Hematopoietic multipotent progenitor cell treated with erythropoietin and hydrocortisone succinate and interleukin-3 and kit ligand, for 17 days (in vitro differentiated cells): ENCODE measurements at regions not wholly inside any gene's neighbourhood (a gene's known extent, or its start where the extent isn't known, plus 50 kb on each side); places are given as distances from the start of the nearest gene placed in this dataset.

Source experiments
- DNase-seq: peaks from one replicate; pipeline ENCODE4 v3.0.0-alpha.2; 2015; ENCODE audit warnings: low spot score

DNA sequence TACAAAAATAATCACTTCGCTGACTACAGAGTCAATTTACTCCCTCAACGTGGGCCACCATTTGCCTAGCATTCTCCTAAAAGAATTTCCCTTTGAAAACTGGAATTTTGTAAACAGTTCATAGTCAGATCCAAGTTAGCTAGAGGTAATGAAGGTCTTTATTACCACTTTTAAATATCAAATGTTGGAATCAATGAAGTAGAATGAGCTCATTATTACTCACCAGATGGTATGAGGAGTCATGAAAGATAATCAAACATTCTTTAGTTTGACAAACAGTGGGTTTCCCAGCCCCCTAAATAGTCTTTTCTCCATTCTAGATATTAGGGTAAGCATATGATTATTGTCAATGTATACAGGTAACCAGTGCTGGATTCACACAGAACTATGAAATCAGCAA is 455.7 kb upstream of the THBS1 start:
- DNase-seq: no peak

DNA sequence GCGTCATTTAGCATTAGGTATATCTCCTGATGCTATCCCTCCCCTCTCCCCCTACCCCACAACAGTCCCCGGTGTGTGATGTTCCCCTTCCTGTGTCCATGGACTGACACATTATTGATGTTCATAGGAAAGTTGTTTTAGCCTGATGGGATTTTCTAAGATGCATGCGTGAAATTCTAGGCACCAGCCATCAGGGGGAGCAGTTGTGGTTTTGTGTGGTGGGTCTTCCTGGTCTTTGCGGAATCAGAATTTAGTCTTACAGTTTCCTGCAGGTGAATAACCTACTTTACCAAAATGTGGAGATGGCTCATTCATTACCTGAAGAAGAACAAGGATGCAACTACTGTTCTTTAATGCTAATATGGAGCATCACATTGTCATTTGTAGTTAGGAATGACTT is 455.0 kb upstream of the THBS1 start:
- peak; percentile 70 for DNase-seq

- DNase-seq: peak; percentile 15
Measured at GRCh38 chr15:39127151-39127790, 453.6 kb upstream of the THBS1 start.

DNA sequence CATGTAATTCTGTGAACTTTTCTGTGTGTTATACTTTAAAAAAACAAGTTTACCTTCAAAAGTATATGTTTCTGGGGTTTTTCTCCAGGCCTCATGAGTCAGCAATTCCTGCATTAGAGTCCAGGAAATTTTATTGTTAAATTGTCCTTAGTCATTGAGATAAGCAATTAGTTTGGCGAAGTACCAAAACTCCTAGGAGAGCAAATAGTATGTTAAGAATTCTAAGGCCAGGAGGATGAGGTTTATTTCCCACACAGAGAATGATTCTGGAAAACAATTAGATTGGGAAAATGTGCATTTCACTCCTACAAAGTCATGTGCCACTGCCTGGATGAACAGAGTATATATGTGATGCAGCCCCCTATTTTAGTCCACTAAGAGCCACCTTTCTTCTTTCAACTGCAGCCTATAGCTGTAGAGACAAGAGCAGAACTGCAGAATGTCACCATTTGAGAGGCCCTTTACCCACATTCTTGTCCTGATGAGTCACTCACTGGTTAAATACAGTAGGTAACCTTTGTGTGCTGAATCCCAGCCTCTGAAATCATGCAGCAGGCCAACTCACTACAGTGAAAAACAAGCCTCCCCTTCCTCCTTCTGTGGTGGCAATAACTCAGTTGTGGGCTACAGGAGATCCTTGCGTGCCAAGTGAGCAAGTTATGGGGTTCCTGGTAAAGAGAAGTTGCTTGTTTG is 452.8 kb upstream of the THBS1 start:
- peak; percentile 56 for DNase-seq

DNA sequence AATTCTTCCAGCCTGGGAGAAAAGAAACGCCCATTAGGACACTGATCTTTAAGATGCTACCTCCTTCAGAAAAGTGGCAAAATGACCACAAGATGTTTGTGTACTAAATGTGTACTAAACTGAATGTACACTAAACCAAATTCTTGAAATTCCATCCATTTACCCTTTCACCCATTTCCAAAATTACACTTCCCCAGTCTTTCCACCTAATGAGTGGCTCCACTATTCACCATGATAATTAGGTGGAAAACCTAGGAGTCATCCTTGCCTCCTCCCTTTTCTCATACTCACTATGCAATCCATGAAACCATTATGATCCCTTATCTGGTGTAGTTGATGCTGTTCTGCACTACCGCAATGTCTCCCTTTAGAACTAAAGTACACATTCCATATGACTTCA is 452.1 kb upstream of the THBS1 start:
- no peak for DNase-seq

- DNase-seq: no peak
Measured at GRCh38 chr15:39130556-39131379, 450.1 kb upstream of the THBS1 start.

GRCh38 chr15:39131609-39132008 is 449.3 kb upstream of the THBS1 start:
- no peak for DNase-seq

DNA sequence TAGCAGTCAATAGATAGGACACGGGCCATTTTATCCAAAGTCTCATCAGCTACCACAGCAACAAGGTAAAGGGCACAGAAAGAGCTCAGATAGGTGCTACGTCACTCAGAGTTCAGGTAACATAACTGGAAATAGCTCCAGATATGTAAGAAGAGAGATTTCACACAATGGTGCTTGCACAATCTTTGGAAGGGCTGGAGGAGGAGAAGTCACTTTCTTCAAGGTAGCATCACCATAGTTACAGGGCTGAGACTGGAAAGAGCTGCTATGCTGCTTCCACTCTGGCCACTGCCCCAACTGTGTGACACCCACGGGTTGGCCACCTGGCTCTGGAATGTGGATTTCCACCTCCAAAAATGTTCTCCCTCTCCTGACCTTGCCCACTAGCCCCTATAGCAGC is 448.8 kb upstream of the THBS1 start:
- DNase-seq: no peak

- no peak for DNase-seq
Measured at GRCh38 chr15:39132954-39133600, 447.8 kb upstream of the THBS1 start.

DNA sequence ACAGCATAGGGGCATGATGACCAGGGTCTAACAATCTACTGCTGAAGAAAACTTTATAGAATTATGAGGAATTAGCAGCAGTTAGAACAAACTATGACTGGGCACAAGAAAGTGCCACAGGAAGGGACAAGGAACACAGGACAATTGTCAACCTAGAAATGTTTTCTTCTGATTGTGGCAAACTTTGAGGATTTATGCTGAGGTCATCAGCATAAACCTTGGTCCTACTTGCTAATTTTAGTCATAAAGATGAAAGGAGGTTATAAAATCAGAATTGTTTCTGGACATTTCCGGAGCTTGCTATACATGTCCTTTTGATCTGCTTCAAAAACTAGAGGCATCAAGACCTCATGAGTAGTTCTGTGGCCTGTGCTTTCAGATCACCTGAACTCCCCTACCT is 446.6 kb upstream of the THBS1 start:
- DNase-seq: no peak

- no peak for DNase-seq
Measured at GRCh38 chr15:39135989-39136388, 444.9 kb upstream of the THBS1 start.

GRCh38 chr15:39139431-39140059 is 441.3 kb upstream of the THBS1 start:
- DNase-seq: no peak

DNA sequence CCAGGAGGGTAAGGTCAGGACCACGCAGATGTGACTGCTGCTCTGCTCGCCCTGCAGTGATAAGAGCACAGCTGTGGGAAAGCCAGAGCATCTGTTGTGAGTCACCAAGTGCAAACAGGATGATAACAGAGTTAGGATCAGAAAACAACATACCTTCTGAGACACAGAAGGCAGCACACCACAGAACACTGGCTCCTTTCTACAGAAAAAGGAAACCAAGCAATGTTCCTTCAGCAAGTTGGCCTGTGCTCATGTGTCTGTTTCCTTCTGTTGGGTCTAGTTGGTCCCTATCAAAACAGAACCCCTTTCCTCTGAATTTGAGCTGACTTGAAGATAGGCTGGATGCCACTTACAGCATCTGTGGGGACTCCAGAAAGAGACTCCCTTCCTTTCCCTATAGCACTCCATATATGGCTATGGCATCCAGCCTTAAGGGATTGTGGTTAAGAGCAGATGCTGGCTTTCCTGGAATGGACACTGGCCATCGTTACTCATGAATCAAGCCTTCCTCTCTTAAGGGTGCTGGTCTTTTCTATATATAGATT is 440.7 kb upstream of the THBS1 start:
- DNase-seq: peak; percentile 75

- DNase-seq: no peak
Measured at GRCh38 chr15:39142500-39142899, 438.4 kb upstream of the THBS1 start.

GRCh38 chr15:39143479-39143878 is 437.4 kb upstream of the THBS1 start:
- DNase-seq: no peak

GRCh38 chr15:39144051-39144450 is 436.8 kb upstream of the THBS1 start:
- no peak for DNase-seq

DNA sequence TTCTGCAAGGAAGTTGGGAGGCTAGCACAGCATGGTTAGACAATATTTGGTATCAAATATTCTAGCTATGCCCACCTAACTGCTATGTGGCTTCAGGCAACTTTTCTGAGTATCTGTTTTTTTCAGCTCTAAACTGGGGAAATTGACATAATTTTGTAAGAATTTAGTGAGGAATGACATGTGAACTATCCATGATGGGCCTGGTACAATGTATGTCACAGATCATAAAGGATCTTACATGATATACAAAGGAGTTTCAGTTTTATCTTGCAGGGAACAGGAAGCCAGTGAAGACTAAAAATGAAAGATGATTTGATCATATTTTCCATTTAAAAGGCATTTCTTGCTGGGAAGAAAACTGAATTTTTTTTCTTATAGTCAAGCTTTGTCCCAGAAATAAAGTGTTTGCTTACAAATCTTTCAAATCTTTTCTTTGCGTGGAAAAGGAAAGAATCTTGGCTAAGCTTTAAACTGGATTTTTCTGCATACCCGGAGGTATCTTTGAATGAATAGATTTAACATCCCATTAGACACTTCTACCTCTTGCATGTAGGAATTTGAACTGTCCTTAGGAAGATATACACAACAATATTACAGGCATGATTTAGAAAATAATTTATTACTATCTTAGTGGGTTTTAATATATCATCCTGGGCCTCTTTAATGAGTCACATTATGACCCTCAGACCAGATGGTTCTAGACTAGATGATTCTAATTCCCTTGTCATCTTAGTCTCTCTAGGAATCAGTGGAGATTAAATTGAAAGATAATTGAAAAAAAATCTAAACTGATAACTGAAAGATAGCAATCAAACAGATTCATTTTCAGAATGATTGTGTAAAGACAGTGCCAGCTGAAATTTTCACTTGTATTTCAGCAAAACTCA is 436.0 kb upstream of the THBS1 start:
- no peak for DNase-seq

DNA sequence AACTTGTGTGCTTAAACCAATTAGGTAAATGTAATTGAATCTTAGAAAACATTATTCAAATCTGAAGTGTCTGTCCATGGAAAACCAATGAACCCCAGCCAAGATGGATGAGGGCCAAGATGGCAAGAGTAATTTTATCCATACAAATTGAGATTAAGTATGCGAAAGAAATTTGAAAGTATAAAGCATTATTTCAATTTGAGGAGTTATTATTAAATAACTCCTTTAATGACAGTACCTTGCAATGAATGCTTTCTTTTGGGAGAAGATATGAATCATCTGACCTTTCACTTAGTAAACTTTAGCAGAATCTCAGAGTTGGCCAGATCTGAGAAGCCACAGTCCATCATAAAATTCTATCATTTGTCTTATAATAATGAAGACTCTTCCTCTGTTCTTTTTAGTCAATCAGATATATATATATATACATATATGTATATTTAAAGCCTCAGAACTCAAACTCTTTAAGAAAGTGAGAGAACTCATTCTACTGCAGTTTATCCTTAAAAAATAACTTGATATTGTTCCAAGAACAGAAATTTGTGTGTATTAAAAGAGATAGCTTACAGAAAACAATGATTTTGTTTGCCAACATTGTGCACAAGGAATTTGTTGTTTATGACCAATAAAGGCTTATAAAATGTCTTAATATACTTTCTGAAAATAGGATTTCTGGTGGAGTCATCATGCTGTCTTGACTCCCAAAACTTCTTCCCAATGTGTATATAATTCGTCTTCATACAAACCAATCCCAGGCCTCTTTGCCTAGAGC is 434.8 kb upstream of the THBS1 start:
- no peak for DNase-seq

DNA sequence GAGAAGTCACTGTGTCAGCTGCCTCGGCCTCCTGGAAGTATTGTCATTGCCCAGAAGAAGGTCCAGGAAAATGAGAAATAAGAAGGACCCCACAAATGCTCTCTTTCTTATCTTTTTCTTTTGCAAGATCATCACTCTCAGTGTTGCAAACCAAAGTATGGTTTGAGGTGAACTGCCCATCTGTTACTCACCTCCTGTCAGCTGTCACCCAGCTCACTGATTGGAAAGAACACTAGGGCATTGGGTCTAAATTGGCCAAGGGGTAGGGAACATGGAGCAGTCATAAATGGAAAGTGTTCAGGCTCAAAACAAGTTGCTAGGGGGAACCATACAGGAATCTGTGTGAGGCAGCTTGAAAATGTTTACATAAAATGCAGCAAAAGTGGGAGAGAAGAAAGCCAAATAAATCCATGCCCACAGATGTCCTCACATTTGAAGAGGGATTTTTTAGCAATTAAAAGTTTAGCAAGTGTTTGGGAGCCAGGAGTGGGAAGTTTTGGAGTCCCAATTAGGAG is 431.2 kb upstream of the THBS1 start:
- no peak for DNase-seq

GRCh38 chr15:39151545-39151944 is 429.3 kb upstream of the THBS1 start:
- DNase-seq: no peak
